DOHH2 (cell line): ENCODE measurements at regions not wholly inside any gene's neighbourhood (a gene's known extent, or its start where the extent isn't known, plus 50 kb on each side); places are given as distances from the start of the nearest gene placed in this dataset.

Experiments
- H3F3A ChIP-seq: fragments of 200-600 bp; sonication (generic), shearing (Covaris generic); 2 replicates; pipeline ENCODE4 v1.6.0; 2016; ENCODE audit warnings: antibody characterized with exemption, mild to moderate bottlenecking; ENCODE audit not compliant: control insufficient read depth, insufficient read depth
- H3K27ac ChIP-seq: fragments of 200-600 bp; sonication (generic); 2 replicates; pipeline ENCODE4 v1.5.1; 2014; ENCODE audit warnings: low read depth, mild to moderate bottlenecking, low read length, moderate library complexity
- H3K27me3 ChIP-seq: fragments of 200-600 bp; sonication (generic); 2 replicates; pipeline ENCODE4 v1.6.1; 2014; ENCODE audit warnings: mild to moderate bottlenecking, low read length, mixed read lengths; ENCODE audit not compliant: control insufficient read depth
- H3K36me3 ChIP-seq: fragments of 200-600 bp; sonication (generic); 2 replicates; pipeline ENCODE4 v1.6.1; 2014; ENCODE audit warnings: mild to moderate bottlenecking, low read length, moderate library complexity, mixed read lengths; ENCODE audit not compliant: control insufficient read depth
- H3K4me1 ChIP-seq: fragments of 200-600 bp; sonication (generic); 2 replicates; pipeline ENCODE4 v1.6.1; 2014; ENCODE audit warnings: mild to moderate bottlenecking, low read length, mixed read lengths; ENCODE audit not compliant: control insufficient read depth
- H3K4me2 ChIP-seq: fragments of 200-600 bp; sonication (generic); 2 replicates; pipeline ENCODE4 v1.6.0; 2014; ENCODE audit warnings: mild to moderate bottlenecking, low read length, moderate library complexity
- H3K4me3 ChIP-seq: fragments of 200-600 bp; sonication (generic); 2 replicates; pipeline ENCODE4 v1.5.1; 2014; ENCODE audit warnings: mild to moderate bottlenecking, low read length, mixed read lengths
- H3K79me2 ChIP-seq: fragments of 200-600 bp; sonication (generic); 2 replicates; pipeline ENCODE4 v1.6.1; 2014; ENCODE audit warnings: mild to moderate bottlenecking, low read length, mixed read lengths; ENCODE audit not compliant: control insufficient read depth
- H3K9me2 ChIP-seq: fragments of 200-600 bp; sonication (generic); replicated peaks from 2 replicates; pipeline ENCODE4 v1.6.1; 2014; ENCODE audit warnings: mild to moderate bottlenecking, low read length, mixed read lengths; ENCODE audit not compliant: control insufficient read depth
- H3K9me3 ChIP-seq: fragments of 200-600 bp; sonication (generic); 2 replicates; pipeline ENCODE4 v1.6.1; 2014; ENCODE audit warnings: antibody characterized with exemption, low read length, mixed read lengths; ENCODE audit not compliant: control insufficient read depth, insufficient read depth
- H4K20me1 ChIP-seq: fragments of 200-600 bp; sonication (generic); 2 replicates; pipeline ENCODE4 v1.6.0; 2014; ENCODE audit warnings: low read depth, mild to moderate bottlenecking, antibody characterized with exemption, low read length, moderate library complexity; ENCODE audit not compliant: control insufficient read depth, insufficient read depth
- EZH2phosphoT487 ChIP-seq: fragments of 200-600 bp; sonication (generic); IDR thresholded peaks from 2 replicates; pipeline ENCODE4 v1.6.1; 2017; ENCODE audit warnings: borderline replicate concordance, mild to moderate bottlenecking, antibody characterized with exemption, low read length, moderate library complexity, mixed read lengths
- TF ChIP-seq, protein P1 (sequence below): fragments of 200-600 bp; sonication (generic); IDR thresholded peaks from one replicate; pipeline ENCODE4 v1.5.1; 2014; ENCODE audit warnings: antibody characterized with exemption, mild to moderate bottlenecking, low read depth, low read length; ENCODE audit not compliant: poor library complexity, severe bottlenecking

GRCh38 chr10:130498042-130498441, 361.9 kb downstream of the GLRX3 start:
- H3K27ac ChIP-seq, result no peak overlapping the region
- H3K9me2 ChIP-seq, result no peaks in the 10 kb centered on the region
- H3K4me3 ChIP-seq, result no peak overlapping the region
- H4K20me1 ChIP-seq, result no peaks in the 10 kb centered on the region
- no peaks in the 10 kb centered on the region for H3K36me3 ChIP-seq
- no peaks in the 10 kb centered on the region for H3F3A ChIP-seq
- no peaks in the 10 kb centered on the region for H3K4me1 ChIP-seq
- TF ChIP-seq, protein P1, sequence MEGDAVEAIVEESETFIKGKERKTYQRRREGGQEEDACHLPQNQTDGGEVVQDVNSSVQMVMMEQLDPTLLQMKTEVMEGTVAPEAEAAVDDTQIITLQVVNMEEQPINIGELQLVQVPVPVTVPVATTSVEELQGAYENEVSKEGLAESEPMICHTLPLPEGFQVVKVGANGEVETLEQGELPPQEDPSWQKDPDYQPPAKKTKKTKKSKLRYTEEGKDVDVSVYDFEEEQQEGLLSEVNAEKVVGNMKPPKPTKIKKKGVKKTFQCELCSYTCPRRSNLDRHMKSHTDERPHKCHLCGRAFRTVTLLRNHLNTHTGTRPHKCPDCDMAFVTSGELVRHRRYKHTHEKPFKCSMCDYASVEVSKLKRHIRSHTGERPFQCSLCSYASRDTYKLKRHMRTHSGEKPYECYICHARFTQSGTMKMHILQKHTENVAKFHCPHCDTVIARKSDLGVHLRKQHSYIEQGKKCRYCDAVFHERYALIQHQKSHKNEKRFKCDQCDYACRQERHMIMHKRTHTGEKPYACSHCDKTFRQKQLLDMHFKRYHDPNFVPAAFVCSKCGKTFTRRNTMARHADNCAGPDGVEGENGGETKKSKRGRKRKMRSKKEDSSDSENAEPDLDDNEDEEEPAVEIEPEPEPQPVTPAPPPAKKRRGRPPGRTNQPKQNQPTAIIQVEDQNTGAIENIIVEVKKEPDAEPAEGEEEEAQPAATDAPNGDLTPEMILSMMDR, result no peak
- TF ChIP-seq EZH2phosphoT487, result no peak
- peaks cover 5% of the 10 kb centered on the region; the same call in 1 of the 2 replicates for H3K9me3 ChIP-seq
- H3K79me2 ChIP-seq, result no peaks in the 10 kb centered on the region
- no peaks in the 10 kb centered on the region for H3K27me3 ChIP-seq
- no peak overlapping the region for H3K4me2 ChIP-seq

- H3K27ac ChIP-seq, result no peak overlapping the region
- no peaks in the 10 kb centered on the region for H3K27me3 ChIP-seq
- H3K36me3 ChIP-seq, result no peaks in the 10 kb centered on the region
- H3K9me3 ChIP-seq, result peaks cover 5% of the 10 kb centered on the region; the same call in 1 of the 2 replicates
- no peaks in the 10 kb centered on the region for H3F3A ChIP-seq
- no peaks in the 10 kb centered on the region for H3K4me1 ChIP-seq
- H3K79me2 ChIP-seq, result no peaks in the 10 kb centered on the region
- H3K4me3 ChIP-seq, result no peak overlapping the region
- H3K9me2 ChIP-seq, result no peaks in the 10 kb centered on the region
- TF ChIP-seq EZH2phosphoT487, result no peak
- TF ChIP-seq, protein P1, result no peak
- no peaks in the 10 kb centered on the region for H4K20me1 ChIP-seq
- H3K4me2 ChIP-seq, result no peak overlapping the region
These were observed 362.7 kb downstream of the GLRX3 start for GRCh38 chr10:130498934-130499333.

DNA sequence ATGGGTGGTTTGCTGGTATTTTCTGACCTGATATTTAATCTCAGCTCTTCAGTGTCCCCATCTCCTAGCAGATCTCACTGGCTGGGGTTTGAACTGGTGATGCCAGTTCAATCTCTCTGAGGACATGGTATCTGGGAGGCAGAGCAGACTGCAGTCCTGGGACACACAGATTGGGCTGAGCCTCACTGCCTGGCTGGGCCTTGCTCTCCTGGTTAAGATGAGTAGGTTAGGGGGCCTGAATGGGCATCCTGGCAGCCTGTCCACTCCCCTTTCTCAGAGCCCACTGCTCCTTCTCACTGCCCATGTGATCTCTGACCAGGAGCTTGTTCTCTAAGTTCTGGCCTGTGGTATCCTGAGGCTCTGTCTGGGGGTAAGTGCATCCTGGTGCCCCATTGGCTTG, 363.4 kb downstream of the GLRX3 start:
- H3K9me2 ChIP-seq, result no peaks in the 10 kb centered on the region
- peaks cover 5% of the 10 kb centered on the region; the same call in 1 of the 2 replicates for H3K9me3 ChIP-seq
- no peak for TF ChIP-seq EZH2phosphoT487
- TF ChIP-seq, protein P1, result no peak
- no peak overlapping the region for H3K4me3 ChIP-seq
- H3K4me2 ChIP-seq, result no peak overlapping the region
- H3K79me2 ChIP-seq, result no peaks in the 10 kb centered on the region
- no peaks in the 10 kb centered on the region for H4K20me1 ChIP-seq
- H3K36me3 ChIP-seq, result no peaks in the 10 kb centered on the region
- no peak overlapping the region for H3K27ac ChIP-seq
- no peaks in the 10 kb centered on the region for H3K4me1 ChIP-seq
- H3K27me3 ChIP-seq, result no peaks in the 10 kb centered on the region
- H3F3A ChIP-seq, result no peaks in the 10 kb centered on the region
